VCaP (cell line): ENCODE measurements at regions not wholly inside any gene's neighbourhood (a gene's known extent, or its start where the extent isn't known, plus 50 kb on each side); places are given as distances from the start of the nearest gene placed in this dataset.

Experiments
- H3K27ac ChIP-seq: fragments of 450-650 bp; 2 replicates; pipeline ENCODE4 v1.5.1; 2017
- TF ChIP-seq, protein P1 (sequence below): fragments of 450-650 bp; conservative IDR thresholded peaks from 2 replicates; pipeline ENCODE4 v1.5.1; 2017; ENCODE audit warnings: mild to moderate bottlenecking, moderate library complexity

GRCh38 chr14:89576145-89576927, 159.3 kb upstream of the FOXN3 start:
- TF ChIP-seq, protein P1, sequence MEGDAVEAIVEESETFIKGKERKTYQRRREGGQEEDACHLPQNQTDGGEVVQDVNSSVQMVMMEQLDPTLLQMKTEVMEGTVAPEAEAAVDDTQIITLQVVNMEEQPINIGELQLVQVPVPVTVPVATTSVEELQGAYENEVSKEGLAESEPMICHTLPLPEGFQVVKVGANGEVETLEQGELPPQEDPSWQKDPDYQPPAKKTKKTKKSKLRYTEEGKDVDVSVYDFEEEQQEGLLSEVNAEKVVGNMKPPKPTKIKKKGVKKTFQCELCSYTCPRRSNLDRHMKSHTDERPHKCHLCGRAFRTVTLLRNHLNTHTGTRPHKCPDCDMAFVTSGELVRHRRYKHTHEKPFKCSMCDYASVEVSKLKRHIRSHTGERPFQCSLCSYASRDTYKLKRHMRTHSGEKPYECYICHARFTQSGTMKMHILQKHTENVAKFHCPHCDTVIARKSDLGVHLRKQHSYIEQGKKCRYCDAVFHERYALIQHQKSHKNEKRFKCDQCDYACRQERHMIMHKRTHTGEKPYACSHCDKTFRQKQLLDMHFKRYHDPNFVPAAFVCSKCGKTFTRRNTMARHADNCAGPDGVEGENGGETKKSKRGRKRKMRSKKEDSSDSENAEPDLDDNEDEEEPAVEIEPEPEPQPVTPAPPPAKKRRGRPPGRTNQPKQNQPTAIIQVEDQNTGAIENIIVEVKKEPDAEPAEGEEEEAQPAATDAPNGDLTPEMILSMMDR, result no peak

DNA sequence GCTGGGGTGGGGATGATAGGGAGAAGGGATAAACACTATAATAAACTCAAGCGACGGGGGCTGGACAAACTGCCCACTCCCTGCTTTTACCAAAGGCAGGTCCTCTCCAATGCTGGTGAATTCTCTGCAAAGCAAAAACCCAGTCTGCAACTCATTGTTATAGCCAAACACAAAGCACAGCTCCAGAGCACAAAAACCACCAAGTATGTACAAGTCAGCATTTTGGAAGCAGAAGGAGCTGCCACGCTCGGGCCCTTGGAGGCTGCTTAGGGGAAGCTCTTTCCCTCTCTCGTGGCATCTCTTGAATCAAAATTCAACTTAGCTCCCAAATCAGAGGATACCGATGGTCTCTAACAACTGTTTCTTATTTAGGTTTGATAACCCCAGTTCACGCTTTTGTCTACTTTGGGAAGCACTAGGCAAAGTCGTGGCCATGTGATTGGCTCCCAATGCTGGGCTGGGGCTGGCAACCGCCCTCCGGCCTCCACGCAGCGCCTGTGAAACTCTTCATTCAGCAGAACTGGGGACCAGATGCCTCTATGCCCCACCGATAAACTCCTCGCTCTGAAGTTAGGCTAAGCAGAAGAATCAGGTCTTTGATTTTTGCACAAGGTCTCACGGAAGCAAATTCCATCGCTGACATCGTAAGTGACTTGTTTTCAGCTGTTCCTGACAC, 158.5 kb upstream of the FOXN3 start:
- no peak overlapping the region for H3K27ac ChIP-seq
- TF ChIP-seq, protein P1, result no peak

More at GRCh38 chr14:89576145-89576927, 159.3 kb upstream of the FOXN3 start:
- H3K27ac ChIP-seq, result no peak overlapping the region

DNA sequence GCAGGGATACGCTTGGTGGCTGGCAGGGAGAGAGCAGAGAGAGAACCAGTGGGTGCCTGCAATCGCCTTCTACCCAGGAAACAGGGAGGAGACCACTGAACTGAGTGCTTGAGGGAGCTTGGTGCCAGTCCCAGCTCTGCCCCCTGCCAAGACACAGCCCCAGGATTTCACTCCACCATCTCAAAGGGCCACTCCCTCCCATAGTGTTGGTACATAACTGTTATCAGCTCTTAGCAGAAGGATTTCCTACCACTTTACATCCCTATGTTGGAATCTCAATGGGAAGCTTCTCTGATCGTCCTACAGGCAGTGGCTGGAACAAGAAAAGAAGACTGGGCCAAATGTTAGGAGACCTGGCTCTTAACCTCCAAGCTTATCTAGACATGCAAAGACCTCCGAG, 157.4 kb upstream of the FOXN3 start:
- H3K27ac ChIP-seq, result no peak overlapping the region
- TF ChIP-seq, protein P1, result no peak

- peak overlapping the region; percentile 82 for H3K27ac ChIP-seq
- TF ChIP-seq, protein P1, result no peak
These were observed 156.3 kb upstream of the FOXN3 start for GRCh38 chr14:89573399-89573657.

GRCh38 chr14:89572596-89573398, 155.8 kb upstream of the FOXN3 start:
- TF ChIP-seq, protein P1, result no peak
- H3K27ac ChIP-seq, result peak overlapping the region; percentile 82

GRCh38 chr14:89571491-89571890, 154.5 kb upstream of the FOXN3 start:
- TF ChIP-seq, protein P1, result no peak
- no peak overlapping the region for H3K27ac ChIP-seq

DNA sequence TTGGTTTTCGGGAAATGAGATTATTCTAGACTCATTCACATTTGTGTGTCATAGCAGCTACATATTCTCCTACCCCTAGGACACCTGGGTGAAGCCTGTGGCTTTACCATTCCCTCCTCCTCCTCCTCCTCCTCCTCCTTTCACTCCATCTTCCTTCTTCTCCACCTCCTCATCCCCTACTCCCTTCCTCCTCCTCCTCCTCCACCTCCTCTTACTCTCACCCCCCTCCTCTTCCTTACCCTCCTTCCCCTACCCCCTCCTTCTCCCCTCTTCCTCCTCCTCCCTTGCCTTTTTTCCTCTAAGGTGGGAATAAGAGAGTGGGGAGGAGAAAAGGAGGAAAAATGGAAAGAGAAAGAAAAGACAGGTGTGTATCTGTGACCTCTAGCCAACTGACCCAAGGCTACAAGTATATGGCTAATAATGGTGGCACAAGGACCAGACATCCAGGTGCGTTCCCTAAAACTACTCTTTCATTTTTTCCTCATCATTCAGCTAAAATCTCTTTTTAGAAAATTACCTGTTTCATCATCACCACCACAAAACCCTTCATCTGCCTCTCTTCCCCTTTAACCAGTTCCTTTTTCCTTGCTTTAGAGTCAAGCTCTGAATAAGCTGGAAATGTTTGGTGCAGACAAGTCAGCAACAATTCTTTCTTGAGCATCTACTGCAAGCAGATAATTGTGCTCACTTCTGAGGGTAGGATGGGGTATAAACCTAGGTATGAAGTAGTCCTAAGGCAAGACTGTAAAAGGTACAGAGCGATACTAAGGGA, 149.8 kb upstream of the FOXN3 start:
- H3K27ac ChIP-seq, result no peak overlapping the region
- TF ChIP-seq, protein P1, result no peak
